VCaP (cell line): ENCODE measurements at regions not wholly inside any gene's neighbourhood (a gene's known extent, or its start where the extent isn't known, plus 50 kb on each side); places are given as distances from the start of the nearest gene placed in this dataset.

Experiments
- H3K27ac ChIP-seq: fragments of 450-650 bp; 2 replicates; pipeline ENCODE4 v1.5.1; 2017
- TF ChIP-seq, protein P1 (sequence below): fragments of 450-650 bp; conservative IDR thresholded peaks from 2 replicates; pipeline ENCODE4 v1.5.1; 2017; ENCODE audit warnings: mild to moderate bottlenecking, moderate library complexity

DNA sequence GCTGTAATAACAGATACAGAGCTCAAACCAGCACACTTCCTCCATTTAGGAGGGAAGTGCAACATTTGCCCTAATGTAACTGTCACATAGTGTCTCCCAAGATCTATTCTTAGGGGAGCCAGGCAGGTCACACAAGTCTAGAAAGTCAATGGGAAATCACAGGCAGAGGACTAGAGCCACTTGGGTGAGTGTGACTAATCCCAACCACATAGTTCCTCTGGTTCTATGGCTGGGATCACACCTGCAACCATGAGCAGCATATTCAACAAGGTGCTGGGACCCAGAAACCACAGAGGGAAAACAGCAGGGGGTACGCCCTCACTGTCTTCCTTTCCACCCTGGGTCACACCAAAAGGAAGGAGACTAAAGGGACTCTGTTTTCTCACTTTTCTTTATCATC, 66.8 kb upstream of the TACR3 start:
- TF ChIP-seq, protein P1, sequence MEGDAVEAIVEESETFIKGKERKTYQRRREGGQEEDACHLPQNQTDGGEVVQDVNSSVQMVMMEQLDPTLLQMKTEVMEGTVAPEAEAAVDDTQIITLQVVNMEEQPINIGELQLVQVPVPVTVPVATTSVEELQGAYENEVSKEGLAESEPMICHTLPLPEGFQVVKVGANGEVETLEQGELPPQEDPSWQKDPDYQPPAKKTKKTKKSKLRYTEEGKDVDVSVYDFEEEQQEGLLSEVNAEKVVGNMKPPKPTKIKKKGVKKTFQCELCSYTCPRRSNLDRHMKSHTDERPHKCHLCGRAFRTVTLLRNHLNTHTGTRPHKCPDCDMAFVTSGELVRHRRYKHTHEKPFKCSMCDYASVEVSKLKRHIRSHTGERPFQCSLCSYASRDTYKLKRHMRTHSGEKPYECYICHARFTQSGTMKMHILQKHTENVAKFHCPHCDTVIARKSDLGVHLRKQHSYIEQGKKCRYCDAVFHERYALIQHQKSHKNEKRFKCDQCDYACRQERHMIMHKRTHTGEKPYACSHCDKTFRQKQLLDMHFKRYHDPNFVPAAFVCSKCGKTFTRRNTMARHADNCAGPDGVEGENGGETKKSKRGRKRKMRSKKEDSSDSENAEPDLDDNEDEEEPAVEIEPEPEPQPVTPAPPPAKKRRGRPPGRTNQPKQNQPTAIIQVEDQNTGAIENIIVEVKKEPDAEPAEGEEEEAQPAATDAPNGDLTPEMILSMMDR = no peak
- no peak overlapping the region for H3K27ac ChIP-seq

DNA sequence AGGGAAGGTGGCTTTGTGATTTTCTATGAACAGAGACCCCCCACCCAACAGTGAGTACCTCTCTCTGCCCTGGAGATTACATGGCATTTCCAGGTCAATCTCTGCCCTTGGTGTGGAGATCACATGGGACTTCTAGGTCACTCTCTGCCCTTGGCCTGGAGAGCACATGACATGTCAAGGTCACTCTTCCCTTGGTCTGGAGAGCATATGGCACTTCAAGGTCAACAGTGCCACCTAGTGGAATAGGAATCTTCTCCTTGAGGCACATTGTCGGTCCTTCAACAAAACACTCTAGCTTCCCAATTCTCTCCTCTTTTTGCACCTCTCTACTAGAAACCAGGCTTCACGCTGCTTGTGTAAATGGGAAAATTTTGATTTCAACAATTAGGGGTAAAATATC, 66.2 kb upstream of the TACR3 start:
- H3K27ac ChIP-seq = no peak overlapping the region
- TF ChIP-seq, protein P1 = peak; percentile 79

DNA sequence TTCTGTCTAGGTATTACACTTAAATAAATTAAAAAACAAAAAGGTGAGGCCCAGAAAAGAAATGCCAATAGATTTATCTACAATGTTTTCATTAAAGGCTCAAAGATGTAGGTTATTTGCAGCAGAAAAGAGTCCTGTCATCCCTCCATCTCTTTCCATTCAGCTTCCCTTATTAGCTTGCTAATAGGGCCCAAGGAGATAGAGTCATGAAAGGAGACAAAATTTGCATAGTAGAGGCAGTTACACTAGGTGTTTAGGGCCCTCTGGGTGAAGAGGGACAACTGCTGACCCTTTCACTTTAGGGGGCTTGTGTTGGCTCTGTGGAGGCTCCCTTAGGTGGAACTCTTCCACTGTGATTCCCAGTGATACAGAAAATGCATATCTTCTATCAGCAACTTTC, 58.4 kb upstream of the TACR3 start:
- TF ChIP-seq, protein P1 = no peak
- H3K27ac ChIP-seq = no peak overlapping the region

DNA sequence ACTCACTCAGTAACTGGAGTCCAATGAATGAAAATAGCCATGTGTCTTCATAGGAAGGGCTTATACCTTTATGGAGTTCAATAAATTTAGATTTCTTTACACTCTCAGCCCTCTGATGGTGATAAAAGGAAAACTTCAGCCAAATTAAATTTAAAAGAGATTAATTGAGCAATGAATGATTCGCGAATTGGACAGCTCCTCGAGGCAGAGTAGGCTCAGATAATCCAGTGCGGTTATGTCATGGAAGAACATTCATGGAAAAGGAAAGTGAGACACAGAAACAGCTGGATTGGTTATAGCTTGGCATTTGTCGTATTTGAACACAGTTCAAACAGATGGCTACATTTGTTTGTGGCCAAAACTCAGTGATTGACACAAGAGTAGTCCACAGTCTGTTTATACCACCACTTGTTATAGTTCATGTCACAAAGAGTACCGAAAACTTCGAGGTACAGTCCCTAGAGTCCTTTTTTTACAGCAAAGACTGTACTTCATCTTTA, 54.6 kb upstream of the TACR3 start:
- H3K27ac ChIP-seq = no peak overlapping the region
- TF ChIP-seq, protein P1 = no peak

DNA sequence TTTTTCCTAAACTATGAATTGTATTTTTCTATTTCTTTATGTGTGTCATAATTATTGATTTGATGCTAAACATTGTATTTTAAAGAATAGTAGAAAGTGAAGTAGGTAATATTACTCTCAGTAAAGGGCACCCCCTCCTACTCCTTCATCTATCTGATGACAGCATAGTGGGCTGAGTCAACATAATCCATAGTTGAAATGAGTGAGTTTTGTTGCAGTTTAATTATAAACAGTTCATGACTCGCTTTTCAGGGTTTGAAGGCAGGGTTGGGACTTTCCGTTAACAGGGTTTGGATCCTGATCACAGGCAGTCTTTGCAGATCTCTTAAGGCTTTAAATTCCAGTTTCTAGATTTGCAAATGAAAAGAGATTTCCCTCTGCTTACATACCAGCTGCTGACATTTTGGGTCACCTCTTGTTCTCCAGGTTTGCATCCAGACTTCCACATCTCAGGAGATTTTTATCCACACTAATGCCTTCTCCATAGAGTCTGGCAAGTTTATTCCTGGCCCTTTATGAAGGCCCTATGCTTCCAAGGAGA, 54.0 kb upstream of the TACR3 start:
- TF ChIP-seq, protein P1 = no peak
- H3K27ac ChIP-seq = no peak overlapping the region
